Stimulated activated CD4-positive, alpha-beta T cell treated with anti-CD3 and anti-CD28 coated beads, TNF-alpha, amount 100 ng/mL, for 48 hours (primary cell): ENCODE measurements at regions not wholly inside any gene's neighbourhood (a gene's known extent, or its start where the extent isn't known, plus 50 kb on each side); places are given as distances from the start of the nearest gene placed in this dataset.
A peak's percentile ranks its signal among the peaks of the same experiment; 100 is the strongest.

Source experiments
- DNase-seq, 3 donors: peaks; one replicate each; pipeline ENCODE4 v3.0.0-alpha.2; 2020; ENCODE audit warnings: low read depth in 3 of 3

GRCh38 chr6:41404182-41404845 lies 68.9 kb downstream of the NCR2 start:
- no peak for DNase-seq

- DNase-seq = no peak
Observed at GRCh38 chr6:41405941-41406727, 70.7 kb downstream of the NCR2 start.

DNA sequence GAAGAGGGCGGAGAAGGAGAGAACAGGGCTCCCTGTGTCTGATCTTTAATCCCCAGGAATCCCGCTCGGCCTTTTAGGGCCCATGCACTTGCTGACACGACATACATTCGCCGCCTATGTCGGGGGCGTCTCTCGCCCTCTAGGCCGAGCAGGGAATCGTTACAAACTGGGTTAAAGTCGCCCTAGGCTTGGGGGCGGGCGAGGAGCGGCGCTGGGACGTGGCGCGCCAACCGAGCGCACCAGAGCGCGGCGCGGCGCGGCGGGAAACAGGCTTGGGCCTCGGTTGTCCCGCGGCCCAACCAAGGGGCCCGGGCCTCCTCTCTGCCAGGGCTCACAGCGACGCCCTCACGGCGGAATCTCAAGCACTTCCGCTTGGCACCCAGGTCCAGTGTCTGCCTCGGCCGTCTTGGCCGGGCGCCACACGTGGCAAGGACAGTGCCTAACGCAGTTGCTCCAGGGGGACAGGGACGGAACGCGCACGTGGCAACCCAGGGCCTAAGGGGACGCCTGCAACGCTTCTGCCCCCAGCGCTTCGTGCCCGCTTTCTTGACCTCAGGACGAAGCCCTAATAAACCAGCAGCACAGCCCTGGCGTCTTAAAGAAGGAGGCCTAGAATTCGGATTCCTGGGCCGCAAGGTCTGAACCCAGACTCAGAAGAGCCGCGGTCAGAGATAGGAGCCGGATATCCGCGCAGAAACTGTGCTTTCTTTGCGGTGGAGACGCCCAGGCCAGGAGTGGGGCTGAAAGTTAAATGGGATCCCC lies 71.5 kb downstream of the NCR2 start:
- no peak for DNase-seq

- no peak for DNase-seq
Observed at GRCh38 chr6:41408576-41408975, 73.2 kb downstream of the NCR2 start.

- no peak for DNase-seq
Observed at GRCh38 chr6:41408982-41409381, 73.6 kb downstream of the NCR2 start.

GRCh38 chr6:41409489-41409888 lies 74.1 kb downstream of the NCR2 start:
- no peak for DNase-seq

- no peak for DNase-seq
Observed at GRCh38 chr6:41411961-41412360, 76.6 kb downstream of the NCR2 start.

GRCh38 chr6:41413250-41413649 lies 77.8 kb downstream of the NCR2 start:
- no peak for DNase-seq

DNA sequence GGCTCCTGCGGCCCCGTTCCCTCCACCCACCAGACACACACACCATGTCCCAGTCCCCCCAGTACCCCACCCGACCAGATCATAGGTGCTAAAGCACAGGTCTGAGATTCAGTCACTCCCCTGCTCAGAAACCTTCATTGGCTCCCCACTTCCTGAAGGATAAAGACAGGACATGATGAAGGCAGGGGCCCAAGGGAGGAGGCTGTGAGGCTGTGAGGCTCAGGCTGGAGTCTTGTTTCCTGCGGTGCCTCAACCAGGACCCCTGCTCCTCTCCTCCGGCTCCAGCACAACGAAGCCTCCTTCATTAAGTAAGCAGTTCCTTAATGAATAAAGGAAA lies 81.1 kb downstream of the NCR2 start:
- no peak for DNase-seq

DNA sequence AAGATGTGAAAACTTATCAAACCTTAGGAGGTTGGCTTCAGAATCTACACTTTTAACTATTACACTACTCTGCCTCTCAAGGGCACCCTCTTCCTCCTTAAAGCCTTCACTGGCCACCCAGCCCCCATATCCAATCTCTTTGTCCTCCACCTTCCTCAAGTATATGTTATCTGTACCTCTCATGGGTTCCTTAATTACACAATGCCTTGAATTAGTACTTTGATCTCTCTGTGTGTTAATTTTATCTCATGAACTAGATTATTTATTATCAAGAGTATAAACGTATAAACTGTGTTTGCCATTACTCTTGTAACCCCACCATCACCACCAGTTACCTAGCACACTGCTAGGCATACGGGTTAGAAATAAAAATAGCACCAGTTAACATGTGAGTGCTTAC lies 83.3 kb downstream of the NCR2 start:
- DNase-seq = no peak

DNA sequence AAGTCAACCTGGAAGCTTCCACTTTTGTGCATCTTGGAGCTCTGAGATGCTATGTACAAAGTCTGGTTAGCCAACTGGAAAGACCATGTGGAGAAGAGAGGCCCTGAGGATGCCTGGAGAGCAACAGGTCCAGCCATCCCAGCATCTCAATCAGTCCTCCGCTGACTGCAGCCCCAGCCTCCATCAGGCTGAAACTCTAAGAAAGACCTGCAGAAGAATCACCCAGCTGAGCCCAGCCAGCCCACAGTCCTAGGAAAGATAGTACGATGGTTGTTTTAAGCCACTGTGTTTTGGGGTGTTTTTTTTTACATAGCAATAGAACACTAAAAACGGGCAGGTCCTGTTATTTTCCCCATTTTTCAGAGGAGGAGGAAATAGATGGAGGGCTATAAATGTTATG lies 84.0 kb downstream of the NCR2 start:
- DNase-seq = no peak

GRCh38 chr6:41420186-41420585 lies 84.8 kb downstream of the NCR2 start:
- DNase-seq = no peak

DNA sequence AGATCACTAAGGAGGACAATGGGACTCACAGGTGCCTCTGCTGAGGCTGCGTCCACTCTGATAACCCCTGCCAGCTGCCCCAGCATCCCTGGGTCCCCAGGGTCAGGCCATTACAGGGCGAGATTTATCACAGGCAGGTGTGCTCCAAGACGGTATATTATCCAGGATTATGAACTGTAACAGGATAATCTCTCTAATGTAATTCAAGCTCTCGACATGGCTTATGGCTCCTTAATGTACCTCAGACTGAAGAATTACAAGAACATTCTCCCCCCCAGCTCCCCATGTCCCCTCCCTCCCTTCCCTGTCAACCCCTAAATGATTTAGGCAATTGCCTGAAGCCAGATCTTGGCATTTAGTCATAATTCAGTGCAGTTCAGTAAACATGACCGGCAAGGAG lies 86.8 kb downstream of the NCR2 start:
- no peak for DNase-seq

- DNase-seq = no peak
Observed at GRCh38 chr6:41423002-41423401, 87.6 kb downstream of the NCR2 start.

- DNase-seq = peak; percentile 54 to 77 (median 71)
Observed at GRCh38 chr6:41424370-41425058, 89.1 kb downstream of the NCR2 start.

DNA sequence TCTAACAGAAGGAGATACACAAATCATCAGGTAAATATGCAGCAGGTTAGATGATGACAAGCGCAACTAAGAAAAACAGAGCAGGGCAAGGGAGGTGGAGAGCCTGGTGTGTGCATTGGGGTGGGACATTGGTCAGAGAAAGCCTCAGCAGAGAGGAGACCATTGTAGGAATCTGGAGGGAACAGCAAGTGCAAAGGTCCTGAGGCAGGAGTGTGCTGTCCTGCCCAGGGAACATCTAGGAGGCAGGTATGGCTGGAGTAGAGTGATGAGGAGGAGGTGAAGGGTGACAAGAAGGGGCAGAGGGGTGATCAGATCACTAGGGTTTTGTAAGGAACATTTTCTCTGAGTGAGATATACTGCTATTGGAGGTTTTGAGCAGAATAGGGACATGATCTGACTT lies 90.1 kb downstream of the NCR2 start:
- DNase-seq = no peak

GRCh38 chr6:41426438-41426851 lies 91.0 kb downstream of the NCR2 start:
- DNase-seq = no peak

GRCh38 chr6:41426888-41427641 lies 91.7 kb downstream of the NCR2 start:
- DNase-seq = no peak

DNA sequence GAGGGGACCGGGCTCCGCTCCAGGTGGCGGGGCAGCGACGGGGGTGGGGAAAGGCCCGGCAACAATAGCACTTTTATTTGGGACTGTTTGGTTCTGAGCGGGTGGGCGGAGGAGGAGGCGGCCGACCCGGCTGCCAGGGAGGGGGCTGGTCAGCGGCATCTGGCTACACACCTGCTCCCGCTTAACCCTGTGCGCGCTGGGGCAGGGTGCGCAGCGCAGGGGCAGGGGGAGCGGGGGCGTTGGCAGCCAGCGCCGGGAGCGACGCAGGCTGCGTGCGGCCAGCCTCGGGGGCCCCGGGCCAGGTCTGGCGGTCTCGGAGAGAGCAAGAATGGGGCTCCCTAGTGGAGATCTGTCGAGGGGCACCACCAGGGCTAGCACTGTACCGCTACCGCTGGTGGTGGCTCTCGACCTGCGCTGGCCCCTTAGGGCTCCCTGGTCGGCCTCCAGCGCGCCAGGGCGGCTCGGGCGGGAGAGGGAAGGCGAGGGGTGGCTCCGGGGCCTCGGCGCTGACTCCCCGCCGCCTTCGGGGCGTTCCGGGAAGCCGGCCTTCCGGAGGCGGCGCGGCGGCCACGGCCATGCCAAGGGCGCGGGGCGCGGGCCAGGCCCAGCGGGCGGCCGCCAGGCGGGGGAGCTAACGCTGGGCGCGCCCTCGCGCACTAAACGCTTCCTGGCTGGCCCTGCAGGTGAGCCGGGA lies 92.4 kb downstream of the NCR2 start:
- DNase-seq = no peak

GRCh38 chr6:41428336-41428995 lies 93.1 kb downstream of the NCR2 start:
- no peak for DNase-seq
